Ascending aorta (tissue), 2 donors: ENCODE measurements at regions not wholly inside any gene's neighbourhood (a gene's known extent, or its start where the extent isn't known, plus 50 kb on each side); places are given as distances from the start of the nearest gene placed in this dataset.

Experiments
- DNase-seq, 2 donors: peaks; one replicate each; pipeline ENCODE4 v3.0.0-alpha.2; 2019; ENCODE audit warnings: low spot score in 2 of 2
- H3K27ac ChIP-seq, 2 donors: fragments of 200-600 bp; sonication (generic); one replicate each; pipeline ENCODE4 v1.5.1; 2016 to 2017; ENCODE audit warnings: mild to moderate bottlenecking in 1 of 2
- H3K27me3 ChIP-seq: fragments of 200-600 bp; sonication (generic); one replicate; pipeline ENCODE4 v1.5.1; 2017
- H3K36me3 ChIP-seq, 2 donors: fragments of 200-600 bp; sonication (generic); one replicate each; pipeline ENCODE4 v1.5.1; 2016
- H3K4me1 ChIP-seq, 2 donors: fragments of 200-600 bp; sonication (generic); one replicate each; pipeline ENCODE4 v1.5.1; 2016 to 2017; ENCODE audit warnings: mild to moderate bottlenecking in 1 of 2
- H3K4me3 ChIP-seq, 2 donors: fragments of 200-600 bp; sonication (generic); one replicate each; pipeline ENCODE4 v1.5.1; 2016 to 2017; ENCODE audit warnings: mild to moderate bottlenecking in 1 of 2
- H3K9me3 ChIP-seq, 2 donors: fragments of 200-600 bp; sonication (generic); one replicate each; pipeline ENCODE4 v1.5.1; 2016
- CTCF ChIP-seq, 3 experiments: fragments of 200-600 bp in 2 of 3; fragments of 450-650 bp in 1 of 3; sonication (generic) in 2 of 3; IDR thresholded peaks; one replicate each; pipeline ENCODE4 v1.5.1; 2016 to 2019; ENCODE audit warnings: antibody characterized with exemption in 3 of 3, mild to moderate bottlenecking in 1 of 3, moderate library complexity in 1 of 3
- intact Hi-C: fragments of 100-400 bp; cut with DNase I; formaldehyde crosslinking; loops from one replicate; pipeline ENCODE4 v1.15.1; 2023

GRCh38 chr2:234272069-234272850, 221.8 kb downstream of the SPP2 start:
- Histone ChIP-seq H3K4me1 (no peaks in the 10 kb centered on the region), H3K36me3 (no peaks in the 10 kb centered on the region), H3K27me3 (no peaks in the 10 kb centered on the region), H3K9me3 (no peaks in the 10 kb centered on the region), H3K4me3 (no peak overlapping the region), H3K27ac (no peak overlapping the region)
- TF ChIP-seq CTCF (IDR thresholded peaks at IDR 0.05), result no peak
- DNase-seq, result no peak
- intact Hi-C loops, result no loop called here

GRCh38 chr2:234271338-234271737, 220.8 kb downstream of the SPP2 start:
- no peak overlapping the region for H3K27ac ChIP-seq
- no peaks in the 10 kb centered on the region for H3K9me3 ChIP-seq
- H3K27me3 ChIP-seq, result no peaks in the 10 kb centered on the region
- no peak overlapping the region for H3K4me3 ChIP-seq
- H3K4me1 ChIP-seq, result no peaks in the 10 kb centered on the region
- TF ChIP-seq CTCF (IDR thresholded peaks at IDR 0.05), result no peak
- DNase-seq, result no peak
- intact Hi-C loops, result no loop called here
- no peaks in the 10 kb centered on the region for H3K36me3 ChIP-seq

GRCh38 chr2:234269769-234270204, 219.3 kb downstream of the SPP2 start:
- no peak overlapping the region for H3K27ac ChIP-seq
- intact Hi-C loops, result no loop called here
- no peaks in the 10 kb centered on the region for H3K27me3 ChIP-seq
- DNase-seq, result no peak
- H3K9me3 ChIP-seq, result no peaks in the 10 kb centered on the region
- no peaks in the 10 kb centered on the region for H3K4me1 ChIP-seq
- TF ChIP-seq CTCF (IDR thresholded peaks at IDR 0.05), result no peak
- H3K4me3 ChIP-seq, result no peak overlapping the region
- no peaks in the 10 kb centered on the region for H3K36me3 ChIP-seq

DNA sequence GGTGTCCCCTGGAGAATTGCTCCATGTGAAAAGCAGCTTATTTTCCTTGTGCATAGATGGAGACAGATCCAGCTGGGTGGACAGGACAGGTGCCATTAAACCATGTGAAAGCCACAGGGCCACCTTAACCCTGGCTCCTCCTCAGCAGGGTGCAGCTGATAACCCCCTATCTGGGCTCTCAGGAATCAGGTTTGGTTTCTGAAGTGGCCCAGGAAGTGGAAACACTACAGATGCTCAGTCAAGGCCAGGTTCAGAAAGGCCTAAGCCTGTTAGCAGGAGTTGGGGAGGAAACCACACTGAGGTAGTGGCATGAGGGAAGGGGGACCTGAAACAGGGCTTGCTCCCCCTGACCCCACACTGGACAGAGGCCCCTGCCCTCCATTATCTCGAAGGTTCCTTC, 217.0 kb downstream of the SPP2 start:
- no peak overlapping the region for H3K27ac ChIP-seq
- no peaks in the 10 kb centered on the region for H3K36me3 ChIP-seq
- H3K9me3 ChIP-seq, result no peaks in the 10 kb centered on the region
- no peak for DNase-seq
- intact Hi-C loops, result no loop called here
- H3K4me3 ChIP-seq, result no peak overlapping the region
- H3K27me3 ChIP-seq, result no peaks in the 10 kb centered on the region
- H3K4me1 ChIP-seq, result no peaks in the 10 kb centered on the region
- TF ChIP-seq CTCF (IDR thresholded peaks at IDR 0.05), result no peak

- intact Hi-C loops, result no loop called here
These were observed 216.4 kb downstream of the SPP2 start for GRCh38 chr2:234266952-234267351.

More at GRCh38 chr2:234266952-234267351, 216.4 kb downstream of the SPP2 start:
- H3K4me1 ChIP-seq, result no peaks in the 10 kb centered on the region
- no peaks in the 10 kb centered on the region for H3K36me3 ChIP-seq
- no peak overlapping the region for H3K4me3 ChIP-seq
- no peaks in the 10 kb centered on the region for H3K9me3 ChIP-seq
- no peaks in the 10 kb centered on the region for H3K27me3 ChIP-seq
- H3K27ac ChIP-seq, result no peak overlapping the region
- DNase-seq, result no peak
- no peak for TF ChIP-seq CTCF (IDR thresholded peaks at IDR 0.05)
